ENCODE measurements at regions not wholly inside any gene's neighbourhood (a gene's known extent, or its start where the extent isn't known, plus 50 kb on each side); places are given as distances from the start of the nearest gene placed in this dataset.

GRCh38 chrX:122244080-122244479 is 940.0 kb upstream of the GRIA3 start:
- H3K27ac ChIP-seq, result no peak overlapping the region
- TF ChIP-seq CTCF (conservative IDR thresholded peaks at IDR 0.05), result no peak

- TF ChIP-seq CTCF (conservative IDR thresholded peaks at IDR 0.05), result no peak
- H3K27ac ChIP-seq, result no peak overlapping the region
Measured at GRCh38 chrX:122245175-122245574, 938.9 kb upstream of the GRIA3 start.

- H3K27ac ChIP-seq, result no peak overlapping the region
- TF ChIP-seq CTCF (conservative IDR thresholded peaks at IDR 0.05), result no peak
Measured at GRCh38 chrX:122245943-122246342, 938.1 kb upstream of the GRIA3 start.

- no peak overlapping the region for H3K27ac ChIP-seq
- TF ChIP-seq CTCF (conservative IDR thresholded peaks at IDR 0.05), result no peak
Measured at GRCh38 chrX:122246937-122247336, 937.1 kb upstream of the GRIA3 start.

- no peak overlapping the region for H3K27ac ChIP-seq
Measured at GRCh38 chrX:122248681-122249080, 935.4 kb upstream of the GRIA3 start.

GRCh38 chrX:122252454-122252853 is 931.6 kb upstream of the GRIA3 start:
- no peak for TF ChIP-seq CTCF (conservative IDR thresholded peaks at IDR 0.05)
- H3K27ac ChIP-seq, result no peak overlapping the region

More at GRCh38 chrX:122248681-122249080, 935.4 kb upstream of the GRIA3 start:
- no peak for TF ChIP-seq CTCF (conservative IDR thresholded peaks at IDR 0.05)

- TF ChIP-seq CTCF (conservative IDR thresholded peaks at IDR 0.05), result no peak
- H3K27ac ChIP-seq, result no peak overlapping the region
Measured at GRCh38 chrX:122268353-122268752, 915.7 kb upstream of the GRIA3 start.
